Neural progenitor cell (in vitro differentiated cells): ENCODE measurements at regions not wholly inside any gene's neighbourhood (a gene's known extent, or its start where the extent isn't known, plus 50 kb on each side); places are given as distances from the start of the nearest gene placed in this dataset.

ENCODE experiments used
- DNase-seq: peaks from one replicate; pipeline ENCODE4 v3.0.0-alpha.2; 2016; ENCODE audit warnings: low spot score
- H2AFZ ChIP-seq: fragments of 200-600 bp; sonication (generic); replicated peaks from 2 replicates; pipeline ENCODE4 v1.6.1; 2016; ENCODE audit warnings: antibody characterized with exemption
- H3F3A ChIP-seq: fragments of 200-600 bp; sonication (generic); 2 replicates; pipeline ENCODE4 v1.6.1; 2016; ENCODE audit warnings: antibody characterized with exemption, low read depth
- H3K27ac ChIP-seq: fragments of 200-600 bp; sonication (generic); 2 replicates; pipeline ENCODE4 v1.5.1; 2016; ENCODE audit warnings: mild to moderate bottlenecking
- H3K27me3 ChIP-seq: fragments of 200-600 bp; sonication (generic); 2 replicates; pipeline ENCODE4 v1.6.1; 2016; ENCODE audit warnings: mild to moderate bottlenecking, moderate library complexity
- H3K36me3 ChIP-seq: fragments of 200-600 bp; sonication (generic); 2 replicates; pipeline ENCODE4 v1.5.1; 2016
- H3K4me1 ChIP-seq: fragments of 200-600 bp; sonication (generic); 2 replicates; pipeline ENCODE4 v1.6.1; 2016; ENCODE audit warnings: mixed run types
- H3K4me2 ChIP-seq: fragments of 200-600 bp; sonication (generic); 2 replicates; pipeline ENCODE4 v1.6.1; 2016
- H3K4me3 ChIP-seq: fragments of 200-600 bp; sonication (generic); 2 replicates; pipeline ENCODE4 v1.5.1; 2016
- H3K79me2 ChIP-seq: fragments of 200-600 bp; sonication (generic); 2 replicates; pipeline ENCODE4 v1.6.1; 2016; ENCODE audit warnings: low read depth
- H3K9ac ChIP-seq: fragments of 200-600 bp; sonication (generic); 2 replicates; pipeline ENCODE4 v1.6.1; 2016
- H3K9me3 ChIP-seq: fragments of 200-600 bp; sonication (generic); 2 replicates; pipeline ENCODE4 v1.5.1; 2016; ENCODE audit warnings: low read depth
- H4K20me1 ChIP-seq: fragments of 200-600 bp; sonication (generic); 2 replicates; pipeline ENCODE4 v1.6.1; 2016; ENCODE audit warnings: low read depth
- H3K27ac Mint-ChIP-seq: 3 replicates; pipeline ENCODE4 v1.8.0; 2021; ENCODE audit warnings: mixed read lengths
- H3K27me3 Mint-ChIP-seq: 2 replicates; pipeline ENCODE4 v1.8.0; 2022; ENCODE audit warnings: low read depth, mild to moderate bottlenecking, inconsistent platforms, moderate library complexity, mixed read lengths; ENCODE audit not compliant: insufficient read depth
- H3K36me3 Mint-ChIP-seq: 3 replicates; pipeline ENCODE4 v1.8.0; 2021; ENCODE audit warnings: mixed read lengths
- H3K4me1 Mint-ChIP-seq: 3 replicates; pipeline ENCODE4 v1.8.0; 2021; ENCODE audit warnings: mixed read lengths
- H3K4me3 Mint-ChIP-seq: 3 replicates; pipeline ENCODE4 v1.8.0; 2021; ENCODE audit warnings: mild to moderate bottlenecking, moderate library complexity, mixed read lengths
- H3K9me3 Mint-ChIP-seq: 3 replicates; pipeline ENCODE4 v1.8.0; 2020; ENCODE audit warnings: mixed read lengths
- CTCF ChIP-seq: fragments of 200-600 bp; sonication (generic); IDR thresholded peaks from 2 replicates; pipeline ENCODE4 v1.5.1; 2017; ENCODE audit warnings: antibody characterized with exemption, mild to moderate bottlenecking
- EZH2 ChIP-seq: fragments of 200-600 bp; sonication (generic); IDR thresholded peaks from 2 replicates; pipeline ENCODE4 v1.6.1; 2017; ENCODE audit warnings: antibody characterized with exemption, mild to moderate bottlenecking, moderate library complexity
- EZH2phosphoT487 ChIP-seq: fragments of 200-600 bp; sonication (generic); IDR thresholded peaks from 2 replicates; pipeline ENCODE4 v1.6.1; 2017; ENCODE audit warnings: antibody characterized with exemption

GRCh38 chr6:56869346-56869745 is 85.6 kb upstream of the BEND6 start:
- Mint-ChIP-seq H3K36me3 (no peaks in the 10 kb centered on the region), H3K27me3 (no peaks in the 10 kb centered on the region), H3K9me3 (no peaks in the 10 kb centered on the region), H3K4me3 (no peak overlapping the region), H3K4me1 (peaks cover 6% of the 10 kb centered on the region), H3K27ac (no peak overlapping the region)
- Histone ChIP-seq H3K4me3 (no peak overlapping the region), H3K4me1 (peaks cover 20% of the 10 kb centered on the region), H3F3A (peaks cover 21% of the 10 kb centered on the region), H3K27ac (no peak overlapping the region), H4K20me1 (no peaks in the 10 kb centered on the region), H3K79me2 (no peaks in the 10 kb centered on the region), H3K27me3 (no peaks in the 10 kb centered on the region), H3K9ac (no peak overlapping the region), H3K36me3 (no peaks in the 10 kb centered on the region), H2AFZ (no peak overlapping the region), H3K4me2 (no peak overlapping the region), H3K9me3 (no peaks in the 10 kb centered on the region)
- no peak for DNase-seq
- TF ChIP-seq CTCF: no peak
- no peak for TF ChIP-seq EZH2phosphoT487
- TF ChIP-seq EZH2: no peak

- peaks cover 6% of the 10 kb centered on the region for H3K4me1 Mint-ChIP-seq
- Histone ChIP-seq H3K27me3 (no peaks in the 10 kb centered on the region), H4K20me1 (no peaks in the 10 kb centered on the region), H3K4me2 (no peak overlapping the region), H3K27ac (no peak overlapping the region), H3K9me3 (no peaks in the 10 kb centered on the region), H3K4me3 (no peak overlapping the region), H3K4me1 (peaks cover 20% of the 10 kb centered on the region), H3K79me2 (no peaks in the 10 kb centered on the region), H3F3A (peaks cover 21% of the 10 kb centered on the region), H2AFZ (no peak overlapping the region), H3K9ac (no peak overlapping the region), H3K36me3 (no peaks in the 10 kb centered on the region)
- no peak overlapping the region for H3K27ac Mint-ChIP-seq
- no peaks in the 10 kb centered on the region for H3K9me3 Mint-ChIP-seq
- TF ChIP-seq EZH2phosphoT487: no peak
- no peak for TF ChIP-seq CTCF
- TF ChIP-seq EZH2: no peak
- H3K36me3 Mint-ChIP-seq: no peaks in the 10 kb centered on the region
- no peak for DNase-seq
- H3K4me3 Mint-ChIP-seq: no peak overlapping the region
- no peaks in the 10 kb centered on the region for H3K27me3 Mint-ChIP-seq
Measured at GRCh38 chr6:56868687-56869086, 86.2 kb upstream of the BEND6 start.

GRCh38 chr6:56866917-56867522 is 87.9 kb upstream of the BEND6 start:
- Histone ChIP-seq H3K4me2 (no peak overlapping the region), H3K27ac (no peak overlapping the region)
- H3K4me1 Mint-ChIP-seq: peaks cover 12% of the 10 kb centered on the region

More at GRCh38 chr6:56866917-56867522, 87.9 kb upstream of the BEND6 start:
- Mint-ChIP-seq H3K27ac (no peak overlapping the region), H3K4me3 (no peak overlapping the region), H3K9me3 (no peaks in the 10 kb centered on the region), H3K36me3 (no peaks in the 10 kb centered on the region), H3K27me3 (no peaks in the 10 kb centered on the region)
- Histone ChIP-seq H3K4me1 (peaks cover 20% of the 10 kb centered on the region), H3K79me2 (no peaks in the 10 kb centered on the region), H3K9me3 (no peaks in the 10 kb centered on the region), H2AFZ (no peak overlapping the region), H3K9ac (no peak overlapping the region), H4K20me1 (no peaks in the 10 kb centered on the region), H3K4me3 (no peak overlapping the region), H3F3A (peaks cover 21% of the 10 kb centered on the region), H3K27me3 (no peaks in the 10 kb centered on the region), H3K36me3 (no peaks in the 10 kb centered on the region)
- TF ChIP-seq EZH2phosphoT487: no peak
- no peak for TF ChIP-seq CTCF
- no peak for TF ChIP-seq EZH2
- DNase-seq: no peak
